K562 (cell line): ENCODE measurements at regions not wholly inside any gene's neighbourhood (a gene's known extent, or its start where the extent isn't known, plus 50 kb on each side); places are given as distances from the start of the nearest gene placed in this dataset.

Experiments
- MGA ChIP-seq: fragments of 450-650 bp; IDR thresholded peaks from 2 replicates; pipeline ENCODE4 v1.6.1; 2016; ENCODE audit warnings: mild to moderate bottlenecking, moderate library complexity
- NFE2 ChIP-seq: IDR thresholded peaks from 2 replicates; pipeline ENCODE4 v1.6.1; 2014; ENCODE audit warnings: antibody characterized with exemption, low read depth
- ZC3H4 ChIP-seq: sonication (generic); formaldehyde crosslinking; IDR thresholded peaks from 2 replicates; pipeline ENCODE4 v1.9.0; 2021; ENCODE audit warnings: missing genetic modification reagents, borderline replicate concordance

GRCh38 chr4:53913771-53914170, 150.6 kb downstream of the CHIC2 start:
- TF ChIP-seq MGA (no peak), NFE2 (no peak), ZC3H4 (CRISPR knock-in tag) (no peak)
